ENCODE measurements at regions not wholly inside any gene's neighbourhood (a gene's known extent, or its start where the extent isn't known, plus 50 kb on each side); places are given as distances from the start of the nearest gene placed in this dataset.

GRCh38 chr2:147398301-147398700 lies 446.5 kb upstream of the ACVR2A start:
- TF ChIP-seq CTCF (IDR thresholded peaks at IDR 0.05; ENCODE audit: insufficient read depth, low read length): no peak
- no peak for TF ChIP-seq REST (IDR thresholded peaks at IDR 0.05; ENCODE audit: insufficient replicate concordance, low read depth)
- TF ChIP-seq POLR2AphosphoS5 (IDR thresholded peaks at IDR 0.05; ENCODE audit: low read depth): no peak
- no peak for TF ChIP-seq SPI1 (IDR thresholded peaks at IDR 0.05; ENCODE audit: borderline replicate concordance, low read depth)

Measured in HL-60 (cell line).